Panc1 (cell line): ENCODE measurements at regions not wholly inside any gene's neighbourhood (a gene's known extent, or its start where the extent isn't known, plus 50 kb on each side); places are given as distances from the start of the nearest gene placed in this dataset.

Experiments used
- CTCF ChIP-seq: fragments of 450-650 bp; IDR thresholded peaks from 2 replicates; pipeline ENCODE4 v1.5.1; 2017; ENCODE audit warnings: mild to moderate bottlenecking
- POLR2AphosphoS5 ChIP-seq: IDR thresholded peaks from 2 replicates; pipeline ENCODE4 v1.6.1; 2012; ENCODE audit warnings: mild to moderate bottlenecking, low read depth, low read length, moderate library complexity
- REST ChIP-seq, 2 experiments: IDR thresholded peaks; 2 replicates each; pipeline ENCODE4 v1.6.1; 2011 to 2012; ENCODE audit warnings: low read depth in 2 of 2, control low read depth in 1 of 2, low read length in 1 of 2, mild to moderate bottlenecking in 1 of 2, moderate library complexity in 1 of 2; ENCODE audit not compliant: insufficient read depth in 1 of 2
- TCF7L2 ChIP-seq: IDR thresholded peaks from 2 replicates; pipeline ENCODE4 v1.6.1; 2011; ENCODE audit warnings: mild to moderate bottlenecking, low read depth, low read length, inconsistent platforms

GRCh38 chr7:90061077-90061476 lies 93.2 kb upstream of the STEAP1 start:
- TF ChIP-seq CTCF (no peak), REST (IDR thresholded peaks at IDR 0.05; ENCODE audit: insufficient read depth in 1 of 2, low read depth in 2 of 2, low read length in 1 of 2) (no peak), POLR2AphosphoS5 (no peak), TCF7L2 (no peak)
